KMS-11 (cell line): ENCODE measurements at regions not wholly inside any gene's neighbourhood (a gene's known extent, or its start where the extent isn't known, plus 50 kb on each side); places are given as distances from the start of the nearest gene placed in this dataset.

Experiments used
- H2AFZ ChIP-seq: fragments of 200-600 bp; sonication (generic); 2 replicates; pipeline ENCODE4 v1.6.1; 2016; ENCODE audit warnings: antibody characterized with exemption, mixed run types, low read depth
- H3K27ac ChIP-seq: fragments of 200-600 bp; sonication (generic); 2 replicates; pipeline ENCODE4 v1.6.1; 2016; ENCODE audit warnings: mild to moderate bottlenecking, mixed run types
- H3K27me3 ChIP-seq: fragments of 200-600 bp; sonication (generic); 2 replicates; pipeline ENCODE4 v1.6.1; 2017; ENCODE audit warnings: mild to moderate bottlenecking, low read depth, mixed run types, moderate library complexity; ENCODE audit not compliant: insufficient read depth
- H3K36me3 ChIP-seq: fragments of 200-600 bp; sonication (generic); 2 replicates; pipeline ENCODE4 v1.6.1; 2017; ENCODE audit warnings: mild to moderate bottlenecking, mixed run types; ENCODE audit not compliant: insufficient read depth
- H3K4me1 ChIP-seq: fragments of 200-600 bp; sonication (generic); 2 replicates; pipeline ENCODE4 v1.6.1; 2016; ENCODE audit warnings: mild to moderate bottlenecking, low read depth, mixed run types; ENCODE audit not compliant: poor library complexity, severe bottlenecking
- H3K4me2 ChIP-seq: fragments of 200-600 bp; sonication (generic); 2 replicates; pipeline ENCODE4 v1.7.0; 2016; ENCODE audit warnings: mild to moderate bottlenecking, mixed run types
- H3K4me3 ChIP-seq: fragments of 200-600 bp; sonication (generic); IDR thresholded peaks from 2 replicates; pipeline ENCODE4 v1.6.1; 2017; ENCODE audit warnings: low read depth, low read length, mixed read lengths; ENCODE audit not compliant: insufficient read depth
- H3K79me2 ChIP-seq: fragments of 200-600 bp; sonication (generic); 2 replicates; pipeline ENCODE4 v1.6.1; 2016; ENCODE audit warnings: low read depth, mixed run types; ENCODE audit not compliant: insufficient read depth
- H3K9ac ChIP-seq: fragments of 200-600 bp; sonication (generic); 2 replicates; pipeline ENCODE4 v1.6.1; 2016; ENCODE audit warnings: mild to moderate bottlenecking, mixed run types
- H4K20me1 ChIP-seq: fragments of 200-600 bp; sonication (generic); 2 replicates; pipeline ENCODE4 v1.6.1; 2016; ENCODE audit warnings: mild to moderate bottlenecking, mixed run types; ENCODE audit not compliant: insufficient read depth
- TF ChIP-seq, protein P1 (sequence below): fragments of 200-600 bp; sonication (generic); conservative IDR thresholded peaks from 2 replicates; pipeline ENCODE4 v1.6.1; 2017; ENCODE audit warnings: low read depth, mild to moderate bottlenecking, antibody characterized with exemption, low read length, moderate library complexity, mixed read lengths

DNA sequence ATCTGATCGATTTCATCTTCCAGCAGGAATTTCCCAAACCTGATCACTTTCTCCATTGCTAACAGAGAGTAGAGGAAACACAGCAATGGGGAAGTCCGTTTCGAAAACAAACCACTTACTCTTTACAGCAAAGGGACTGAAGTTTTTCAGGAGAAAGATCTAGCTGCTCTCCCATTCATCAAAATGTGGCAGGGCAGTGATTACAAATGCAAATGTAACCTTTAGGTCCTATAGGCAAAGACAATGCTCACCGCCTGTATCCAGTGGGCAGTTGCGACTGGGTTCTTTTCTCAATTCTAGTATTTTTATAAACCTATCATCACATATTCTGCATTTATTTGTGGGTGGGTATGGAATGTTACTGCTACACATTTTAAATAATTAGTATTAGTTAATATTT lies 218.0 kb upstream of the ZFHX3 start:
- Histone ChIP-seq H3K27ac (no peak overlapping the region), H3K27me3 (no peaks in the 10 kb centered on the region), H2AFZ (no peak overlapping the region), H3K4me3 (no peak overlapping the region), H3K9ac (no peak overlapping the region), H3K79me2 (no peaks in the 10 kb centered on the region), H4K20me1 (no peaks in the 10 kb centered on the region), H3K4me1 (no peaks in the 10 kb centered on the region), H3K4me2 (no peak overlapping the region), H3K36me3 (no peaks in the 10 kb centered on the region)
- TF ChIP-seq, protein P1, sequence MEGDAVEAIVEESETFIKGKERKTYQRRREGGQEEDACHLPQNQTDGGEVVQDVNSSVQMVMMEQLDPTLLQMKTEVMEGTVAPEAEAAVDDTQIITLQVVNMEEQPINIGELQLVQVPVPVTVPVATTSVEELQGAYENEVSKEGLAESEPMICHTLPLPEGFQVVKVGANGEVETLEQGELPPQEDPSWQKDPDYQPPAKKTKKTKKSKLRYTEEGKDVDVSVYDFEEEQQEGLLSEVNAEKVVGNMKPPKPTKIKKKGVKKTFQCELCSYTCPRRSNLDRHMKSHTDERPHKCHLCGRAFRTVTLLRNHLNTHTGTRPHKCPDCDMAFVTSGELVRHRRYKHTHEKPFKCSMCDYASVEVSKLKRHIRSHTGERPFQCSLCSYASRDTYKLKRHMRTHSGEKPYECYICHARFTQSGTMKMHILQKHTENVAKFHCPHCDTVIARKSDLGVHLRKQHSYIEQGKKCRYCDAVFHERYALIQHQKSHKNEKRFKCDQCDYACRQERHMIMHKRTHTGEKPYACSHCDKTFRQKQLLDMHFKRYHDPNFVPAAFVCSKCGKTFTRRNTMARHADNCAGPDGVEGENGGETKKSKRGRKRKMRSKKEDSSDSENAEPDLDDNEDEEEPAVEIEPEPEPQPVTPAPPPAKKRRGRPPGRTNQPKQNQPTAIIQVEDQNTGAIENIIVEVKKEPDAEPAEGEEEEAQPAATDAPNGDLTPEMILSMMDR: no peak

DNA sequence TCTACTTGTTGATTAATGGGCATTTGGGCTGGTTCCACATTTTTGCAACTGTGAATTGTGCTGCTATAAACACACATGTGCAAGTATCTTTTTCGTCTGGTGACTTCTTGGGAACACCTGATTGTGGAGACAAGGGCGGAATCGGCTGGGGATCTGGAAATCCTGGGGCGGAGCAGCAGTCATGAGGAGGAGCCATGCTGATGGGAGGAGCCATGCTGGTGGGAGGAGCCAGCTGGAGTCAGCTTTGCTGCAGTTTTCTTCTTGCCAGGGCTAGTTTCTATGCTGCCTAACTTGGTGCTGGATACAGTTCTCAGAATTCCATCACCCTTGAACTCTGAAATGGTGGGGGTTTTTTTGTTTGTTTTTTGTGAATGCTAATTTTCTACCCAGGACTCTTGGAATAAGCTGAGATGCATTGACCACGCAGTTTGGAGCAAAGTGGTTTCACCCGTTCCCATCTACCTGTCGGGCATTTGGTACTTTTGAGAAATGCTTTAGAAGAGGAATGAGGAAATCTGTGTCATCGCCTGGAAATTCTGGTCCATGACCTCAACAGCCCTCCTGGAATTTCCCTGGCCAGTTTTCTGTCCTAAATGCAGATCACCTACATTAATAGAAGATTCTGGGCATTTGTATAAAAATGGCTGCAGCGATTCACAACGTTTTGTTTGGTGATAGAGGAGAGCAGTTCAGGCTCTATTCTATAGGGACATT lies 217.4 kb upstream of the ZFHX3 start:
- TF ChIP-seq, protein P1: no peak
- Histone ChIP-seq H3K4me2 (no peak overlapping the region), H3K4me3 (no peak overlapping the region), H3K4me1 (no peaks in the 10 kb centered on the region), H3K27ac (no peak overlapping the region), H3K36me3 (no peaks in the 10 kb centered on the region), H4K20me1 (no peaks in the 10 kb centered on the region), H2AFZ (no peak overlapping the region), H3K9ac (no peak overlapping the region), H3K79me2 (no peaks in the 10 kb centered on the region), H3K27me3 (no peaks in the 10 kb centered on the region)

DNA sequence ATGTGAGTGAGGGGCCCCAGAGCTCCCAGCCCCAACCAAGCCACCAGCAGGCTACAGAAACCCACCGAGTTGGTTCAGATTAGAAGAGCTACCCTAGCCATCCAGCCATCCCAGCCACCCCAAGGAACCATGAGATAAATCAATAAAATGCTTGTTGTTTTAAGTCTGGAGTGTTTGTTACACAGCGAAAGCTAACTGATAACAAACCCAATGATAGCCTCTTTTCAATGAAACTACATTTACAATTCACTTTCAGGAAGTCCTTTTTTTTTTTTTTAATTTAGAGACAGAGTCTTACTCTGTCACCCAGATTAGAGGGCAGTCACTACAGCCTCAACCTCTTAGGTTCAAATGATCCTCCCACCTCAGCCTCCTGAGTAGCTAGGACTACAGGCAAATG lies 215.0 kb upstream of the ZFHX3 start:
- no peaks in the 10 kb centered on the region for H3K79me2 ChIP-seq
- H3K27ac ChIP-seq: no peak overlapping the region
- H3K4me1 ChIP-seq: no peaks in the 10 kb centered on the region
- H4K20me1 ChIP-seq: no peaks in the 10 kb centered on the region
- TF ChIP-seq, protein P1: no peak
- H3K4me3 ChIP-seq: no peak overlapping the region
- H3K27me3 ChIP-seq: no peaks in the 10 kb centered on the region
- H3K36me3 ChIP-seq: no peaks in the 10 kb centered on the region
- no peak overlapping the region for H3K9ac ChIP-seq
- H2AFZ ChIP-seq: no peak overlapping the region
- no peak overlapping the region for H3K4me2 ChIP-seq

DNA sequence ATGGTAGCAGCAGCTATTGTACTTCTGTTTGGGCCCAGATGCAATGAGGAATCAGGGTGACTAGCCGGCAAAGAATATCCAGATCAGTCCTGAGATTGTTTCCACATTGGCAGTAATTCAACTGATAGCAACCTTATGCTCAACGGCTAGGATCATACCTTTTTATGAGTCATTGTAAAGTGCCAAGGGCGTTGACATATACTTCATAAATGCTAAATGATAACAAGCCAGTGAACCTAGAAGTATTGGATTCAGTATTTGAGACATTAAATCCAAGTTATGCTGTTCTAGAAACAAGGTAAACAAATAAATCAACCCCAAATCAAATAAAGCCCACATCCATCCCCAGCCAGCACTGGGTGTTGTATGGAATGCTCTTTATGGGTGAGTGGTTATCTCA lies 207.1 kb upstream of the ZFHX3 start:
- Histone ChIP-seq H3K79me2 (no peaks in the 10 kb centered on the region), H3K4me1 (no peaks in the 10 kb centered on the region), H3K27me3 (no peaks in the 10 kb centered on the region), H4K20me1 (no peaks in the 10 kb centered on the region), H3K9ac (no peak overlapping the region), H2AFZ (no peak overlapping the region), H3K36me3 (no peaks in the 10 kb centered on the region), H3K4me2 (no peak overlapping the region), H3K4me3 (no peak overlapping the region), H3K27ac (no peak overlapping the region)
- TF ChIP-seq, protein P1: no peak
